HUES64 (cell line): ENCODE measurements at regions not wholly inside any gene's neighbourhood (a gene's known extent, or its start where the extent isn't known, plus 50 kb on each side); places are given as distances from the start of the nearest gene placed in this dataset.
"Not testable (repeated sequence)": the region's sequence is repeated elsewhere in the genome, so short reads cannot be mapped to it uniquely, and the experiment has no call there.

Experiments
- H3K27ac ChIP-seq: 2 replicates; pipeline ENCODE4 v1.7.0; 2013; ENCODE audit warnings: low read depth, low read length, inconsistent platforms
- H3K27me3 ChIP-seq: 2 replicates; pipeline ENCODE4 v1.6.1; 2013; ENCODE audit warnings: mild to moderate bottlenecking, low read length; ENCODE audit not compliant: insufficient read depth
- H3K36me3 ChIP-seq: 2 replicates; pipeline ENCODE4 v1.6.1; 2013; ENCODE audit warnings: mild to moderate bottlenecking, low read length; ENCODE audit not compliant: insufficient read depth
- H3K4me1 ChIP-seq: 2 replicates; pipeline ENCODE4 v1.6.1; 2013; ENCODE audit warnings: mild to moderate bottlenecking, low read length, moderate library complexity; ENCODE audit not compliant: insufficient read depth
- H3K4me3 ChIP-seq: 2 replicates; pipeline ENCODE4 v1.5.1; 2013; ENCODE audit warnings: mild to moderate bottlenecking, low read length, moderate library complexity
- H3K9ac ChIP-seq: 2 replicates; pipeline ENCODE4 v1.6.1; 2013; ENCODE audit warnings: mild to moderate bottlenecking, low read depth, low read length
- H3K9me3 ChIP-seq: 2 replicates; pipeline ENCODE4 v1.6.1; 2013; ENCODE audit warnings: low read depth, low read length; ENCODE audit not compliant: insufficient read depth
- WGBS: fragments of 150-250, 120-280 bp; methylation state at CpG from one replicate; pipeline ENCODE4 v1.1.7; 2013; ENCODE audit warnings: missing lambda C conversion rate; 5-methylcytosine and 5-hydroxymethylcytosine counted together

DNA sequence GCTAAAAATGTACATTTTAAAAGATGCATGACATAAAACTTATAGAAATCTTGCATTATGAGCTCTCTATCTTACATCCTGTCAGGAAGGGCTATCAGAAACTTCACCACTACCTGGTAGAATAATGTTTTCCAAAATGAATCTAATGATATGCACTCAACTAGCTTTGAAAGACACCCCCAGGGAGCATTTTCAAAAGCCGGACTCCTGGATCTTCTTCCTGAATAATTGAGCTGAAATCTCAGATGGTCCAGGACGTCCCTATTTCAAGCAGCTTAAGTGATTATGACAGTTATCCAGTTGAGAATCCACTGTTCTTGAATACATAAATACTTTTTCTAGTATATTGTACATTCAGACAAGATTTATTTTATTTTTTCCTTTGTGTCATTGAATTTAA, 200.6 kb upstream of the MGAT4C start:
- Histone ChIP-seq H3K27ac (no peak overlapping the region), H3K4me3 (no peak overlapping the region), H3K9me3 (no peaks in the 10 kb centered on the region), H3K9ac (no peak overlapping the region), H3K27me3 (no peaks in the 10 kb centered on the region), H3K4me1 (0 out of 2 replicates have a peak, but pooled peaks cover 6% of the 10 kb centered on the region), H3K36me3 (no peaks in the 10 kb centered on the region)
- WGBS = 91% methylated on average over 2 of the region's 2 CpGs

DNA sequence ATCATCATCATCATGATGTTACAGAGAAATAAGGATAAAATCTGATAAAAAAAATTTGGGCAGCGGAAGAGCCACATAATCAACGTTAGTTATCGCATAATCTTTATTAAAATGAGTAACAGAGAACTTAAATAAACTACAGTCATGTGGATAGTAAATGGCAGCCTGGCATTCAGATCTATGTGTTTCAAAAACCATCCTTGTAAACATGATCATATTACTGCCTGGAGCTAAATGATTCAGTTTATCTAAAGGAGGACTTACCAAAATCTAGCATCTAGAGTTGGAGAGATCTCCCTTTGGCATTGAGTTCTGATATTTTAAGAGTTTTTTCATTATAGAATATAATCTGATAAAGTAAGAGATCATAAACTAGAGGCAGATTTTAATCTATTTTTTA, 200.1 kb upstream of the MGAT4C start:
- H3K9me3 ChIP-seq = no peaks in the 10 kb centered on the region
- no peaks in the 10 kb centered on the region for H3K36me3 ChIP-seq
- WGBS = 100% methylated on average over 3 of the region's 3 CpGs
- H3K27me3 ChIP-seq = no peaks in the 10 kb centered on the region
- no peak overlapping the region for H3K4me3 ChIP-seq
- 0 out of 2 replicates have a peak, but pooled peaks cover 6% of the 10 kb centered on the region for H3K4me1 ChIP-seq
- no peak overlapping the region for H3K27ac ChIP-seq
- H3K9ac ChIP-seq = no peak overlapping the region

DNA sequence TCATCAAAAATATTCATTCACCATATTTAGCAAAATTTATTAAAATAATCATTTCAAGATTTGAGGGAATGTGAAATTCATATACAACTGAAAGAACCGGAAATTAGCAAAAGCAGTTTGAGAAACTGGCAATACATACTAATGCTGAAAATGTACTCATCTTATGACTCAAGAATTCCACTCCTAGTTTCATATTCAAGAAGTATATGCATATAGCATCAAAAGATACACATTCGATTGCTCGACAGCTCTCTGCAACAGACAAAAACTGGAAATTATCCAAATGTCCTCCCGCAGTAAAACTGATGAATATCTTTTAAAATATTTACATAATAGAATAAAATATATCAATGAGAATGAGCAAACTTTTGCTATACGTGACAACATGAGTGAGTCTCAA, 189.2 kb upstream of the MGAT4C start:
- H3K27ac ChIP-seq = no peak overlapping the region
- no peak overlapping the region for H3K9ac ChIP-seq
- H3K36me3 ChIP-seq = no peaks in the 10 kb centered on the region
- no peak overlapping the region for H3K4me3 ChIP-seq
- H3K9me3 ChIP-seq = no peaks in the 10 kb centered on the region
- H3K4me1 ChIP-seq = no peaks in the 10 kb centered on the region
- H3K27me3 ChIP-seq = no peaks in the 10 kb centered on the region
- WGBS = 96% methylated on average over 3 of the region's 5 CpGs

DNA sequence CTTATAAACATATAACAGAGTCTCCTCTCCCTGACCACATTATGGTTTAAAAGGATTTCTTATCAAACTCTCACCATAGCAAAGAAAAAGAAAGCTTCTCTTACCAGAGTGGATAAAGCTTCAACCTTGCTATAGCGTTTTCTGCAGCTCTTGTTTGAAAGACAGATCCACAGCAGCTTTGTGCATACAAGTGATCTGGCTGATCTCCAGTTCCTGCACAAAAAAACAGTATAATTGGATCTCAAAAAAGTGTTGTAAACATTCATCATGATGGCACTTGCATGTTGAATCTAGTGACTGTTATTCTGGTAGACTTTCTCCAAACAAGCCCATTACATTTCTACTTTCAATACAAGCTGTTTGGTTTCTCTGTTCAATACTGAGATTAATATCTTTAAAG, 178.9 kb upstream of the MGAT4C start:
- 0 out of 2 replicates have a peak, but pooled peaks cover 3% of the 10 kb centered on the region for H3K9me3 ChIP-seq
- no peaks in the 10 kb centered on the region for H3K27me3 ChIP-seq
- H3K9ac ChIP-seq = no peak overlapping the region
- 85% methylated on average over 1 of the region's 1 CpG for WGBS
- no peaks in the 10 kb centered on the region for H3K4me1 ChIP-seq
- no peaks in the 10 kb centered on the region for H3K36me3 ChIP-seq
- H3K27ac ChIP-seq = no peak overlapping the region
- no peak overlapping the region for H3K4me3 ChIP-seq

DNA sequence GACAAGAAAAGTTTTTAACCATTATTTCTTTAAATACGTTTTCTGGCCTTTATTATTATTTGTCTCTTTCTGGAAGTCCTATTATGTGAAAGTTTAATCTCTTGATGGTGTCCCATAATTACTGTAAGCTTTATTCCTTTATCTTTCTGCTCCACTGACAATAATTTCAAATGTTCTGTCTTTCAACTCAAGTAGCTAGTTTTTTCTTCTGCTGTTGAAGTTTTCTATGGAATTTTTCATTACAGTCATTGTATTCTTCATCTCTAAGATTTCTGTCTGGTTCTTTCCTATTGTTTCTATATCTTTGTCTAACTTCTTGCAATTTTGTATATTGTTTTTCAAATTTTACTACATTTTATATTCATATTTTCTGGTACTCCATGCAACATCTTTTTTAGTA, 173.6 kb upstream of the MGAT4C start:
- no CpG with 5 or more reads among the region's 1 CpG for WGBS
- Histone ChIP-seq H3K36me3 (no peaks in the 10 kb centered on the region), H3K9me3 (0 out of 2 replicates have a peak, but pooled peaks cover 6% of the 10 kb centered on the region), H3K4me1 (no peaks in the 10 kb centered on the region), H3K27me3 (no peaks in the 10 kb centered on the region), H3K27ac (no peak overlapping the region), H3K9ac (no peak overlapping the region), H3K4me3 (no peak overlapping the region)

DNA sequence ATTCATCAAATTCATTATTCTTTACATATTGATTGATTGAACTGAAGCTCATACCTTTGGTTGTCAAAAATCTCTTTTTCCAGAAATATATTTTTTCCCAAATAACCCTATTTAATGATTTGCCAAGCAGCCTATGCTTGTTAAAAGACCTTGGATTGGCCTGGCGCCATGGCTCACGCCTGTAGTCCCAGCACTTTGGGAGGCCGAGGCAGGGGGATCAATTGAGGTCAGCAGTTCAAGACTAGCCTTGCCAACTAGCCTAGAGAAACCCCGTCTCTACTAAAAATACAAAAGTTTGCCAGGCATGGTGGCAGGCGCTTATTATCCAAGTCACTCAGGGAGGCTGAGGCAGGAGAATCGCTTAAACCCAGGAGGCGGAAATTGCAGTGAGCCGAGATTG, 165.1 kb upstream of the MGAT4C start:
- H3K4me3 ChIP-seq = no peak overlapping the region
- H3K4me1 ChIP-seq = no peaks in the 10 kb centered on the region
- no peaks in the 10 kb centered on the region for H3K27me3 ChIP-seq
- 96% methylated on average over 8 of the region's 8 CpGs for WGBS
- H3K27ac ChIP-seq = no peak overlapping the region
- H3K9me3 ChIP-seq = no peaks in the 10 kb centered on the region
- no peaks in the 10 kb centered on the region for H3K36me3 ChIP-seq
- H3K9ac ChIP-seq = no peak overlapping the region

DNA sequence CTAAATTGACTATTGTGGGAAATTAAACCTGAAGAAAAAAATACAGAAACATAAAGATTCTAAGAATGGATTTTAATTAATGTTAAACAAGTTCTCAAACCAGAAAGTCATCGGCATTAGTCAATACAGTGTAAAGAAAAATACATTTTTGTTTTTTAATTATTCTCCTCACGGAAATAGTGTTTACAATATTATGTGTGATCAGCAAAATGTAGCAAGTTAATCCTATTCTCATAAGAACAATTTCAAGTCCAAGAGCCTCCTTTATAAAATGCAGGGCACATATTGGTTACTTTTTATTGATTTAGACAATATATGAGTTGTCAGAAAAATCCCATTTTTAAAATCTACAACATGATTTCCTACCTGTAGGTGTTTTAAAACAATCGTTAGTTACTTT, 158.0 kb upstream of the MGAT4C start:
- Histone ChIP-seq H3K36me3 (no peaks in the 10 kb centered on the region), H3K4me3 (no peak overlapping the region), H3K27ac (no peak overlapping the region), H3K9ac (no peak overlapping the region), H3K9me3 (peaks cover 18% of the 10 kb centered on the region), H3K4me1 (no peaks in the 10 kb centered on the region), H3K27me3 (no peaks in the 10 kb centered on the region)
- WGBS = no CpG with 5 or more reads among the region's 3 CpGs

DNA sequence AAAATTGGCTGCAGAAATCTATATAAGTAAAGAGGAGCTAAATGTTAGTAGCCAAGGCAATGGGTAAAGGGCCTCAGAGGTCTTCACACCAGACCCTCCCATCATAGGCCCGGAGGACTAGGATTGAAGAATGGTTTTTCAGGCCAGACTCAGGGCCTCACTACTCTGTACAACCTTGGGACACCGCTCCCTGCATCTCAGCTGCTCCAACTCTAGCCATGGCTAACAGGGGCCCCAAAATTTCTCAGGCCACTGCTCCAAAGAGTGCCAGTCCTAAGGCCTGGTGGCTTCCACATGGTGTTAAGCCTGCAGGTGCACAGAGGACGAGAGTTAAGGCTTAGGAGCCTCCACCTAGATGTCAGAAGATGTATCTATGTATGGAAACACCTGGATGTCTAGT, 155.5 kb upstream of the MGAT4C start:
- Histone ChIP-seq H3K4me1 (no peaks in the 10 kb centered on the region), H3K9ac (no peak overlapping the region), H3K27me3 (no peaks in the 10 kb centered on the region), H3K27ac (no peak overlapping the region), H3K4me3 (no peak overlapping the region), H3K36me3 (no peaks in the 10 kb centered on the region), H3K9me3 (peaks cover 18% of the 10 kb centered on the region)
- 92% methylated on average over 3 of the region's 3 CpGs for WGBS

DNA sequence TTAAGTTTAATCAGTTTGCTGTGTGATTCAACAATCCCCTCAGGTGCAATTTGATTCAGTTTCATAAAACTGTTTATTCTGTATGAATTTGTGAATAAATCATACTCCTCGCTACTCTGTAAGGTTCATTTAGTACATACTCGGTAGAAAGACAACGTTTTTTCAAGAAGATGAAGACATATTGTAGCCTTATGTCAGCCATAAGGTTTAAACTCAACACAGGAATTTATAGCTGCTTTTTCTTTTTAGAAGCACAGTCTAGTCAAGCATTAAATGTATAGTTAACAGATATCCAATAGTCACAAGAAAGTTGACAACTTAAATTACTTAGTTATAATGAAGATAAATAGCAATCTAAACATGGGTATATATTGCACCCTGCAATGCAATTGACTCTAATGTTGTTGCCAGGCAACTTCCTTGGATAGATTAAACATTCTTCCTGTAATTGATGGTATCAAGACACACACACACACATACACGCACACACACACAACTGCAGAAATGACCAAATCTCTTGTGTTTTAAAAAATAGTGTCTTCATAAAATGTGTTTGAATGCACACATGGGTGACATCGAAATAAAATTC, 151.5 kb upstream of the MGAT4C start:
- no peaks in the 10 kb centered on the region for H3K27me3 ChIP-seq
- peaks cover 18% of the 10 kb centered on the region for H3K9me3 ChIP-seq
- no peak overlapping the region for H3K4me3 ChIP-seq
- no peaks in the 10 kb centered on the region for H3K4me1 ChIP-seq
- no peak overlapping the region for H3K27ac ChIP-seq
- no peak overlapping the region for H3K9ac ChIP-seq
- 96% methylated on average over 3 of the region's 5 CpGs for WGBS
- no peaks in the 10 kb centered on the region for H3K36me3 ChIP-seq

DNA sequence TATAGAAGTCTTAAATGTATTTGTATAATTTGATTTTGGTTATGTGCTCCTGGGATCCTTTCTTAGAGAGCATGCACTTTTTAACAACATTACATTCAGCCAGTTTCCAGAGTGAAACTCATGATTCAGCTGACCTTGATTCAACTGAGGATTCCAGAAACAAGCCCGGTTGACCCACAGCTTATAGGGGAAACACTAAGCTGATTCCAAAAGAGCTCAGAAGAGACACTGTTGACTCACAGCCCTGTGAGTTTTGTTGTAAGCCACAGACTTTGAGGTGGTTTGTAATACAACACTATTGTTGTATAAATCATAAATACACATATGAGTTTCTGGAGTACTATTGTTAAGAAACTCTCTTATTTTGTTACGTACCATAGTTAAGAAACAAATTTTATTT, 133.8 kb upstream of the MGAT4C start:
- 88% methylated on average over 1 of the region's 2 CpGs for WGBS
- Histone ChIP-seq H3K9ac (no peak overlapping the region), H3K27me3 (no peaks in the 10 kb centered on the region), H3K4me1 (no peaks in the 10 kb centered on the region), H3K36me3 (no peaks in the 10 kb centered on the region), H3K4me3 (no peak overlapping the region), H3K9me3 (no peaks in the 10 kb centered on the region), H3K27ac (no peak overlapping the region)

DNA sequence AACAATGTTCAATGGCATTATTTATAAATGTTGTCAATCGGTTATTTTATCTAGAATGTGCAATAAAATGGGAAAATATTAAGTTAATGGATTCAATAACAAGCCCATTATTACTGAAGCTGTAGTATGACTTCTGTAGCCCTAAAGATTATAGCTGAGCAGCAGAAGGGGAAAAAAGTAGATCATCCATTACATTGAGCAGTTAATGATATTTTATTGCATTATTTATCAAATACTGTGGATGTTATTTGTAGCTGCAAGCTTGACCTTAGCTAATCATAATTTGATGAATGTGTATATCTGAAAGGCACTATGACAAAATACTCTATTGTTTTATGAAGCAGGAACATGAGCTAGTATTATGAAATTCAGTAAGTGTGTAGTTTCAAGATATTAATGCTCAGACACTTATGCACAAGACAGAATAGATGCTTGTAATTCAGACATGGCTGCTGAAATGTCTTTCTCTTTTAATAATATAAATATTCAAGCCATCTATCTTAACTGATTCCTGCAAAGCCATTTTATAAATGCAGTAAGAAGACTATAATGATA, 131.5 kb upstream of the MGAT4C start:
- WGBS = 100% methylated on average over 1 of the region's 1 CpG
- no peak overlapping the region for H3K9ac ChIP-seq
- no peaks in the 10 kb centered on the region for H3K4me1 ChIP-seq
- H3K27ac ChIP-seq = no peak overlapping the region
- H3K9me3 ChIP-seq = no peaks in the 10 kb centered on the region
- no peak overlapping the region for H3K4me3 ChIP-seq
- H3K36me3 ChIP-seq = no peaks in the 10 kb centered on the region
- no peaks in the 10 kb centered on the region for H3K27me3 ChIP-seq

DNA sequence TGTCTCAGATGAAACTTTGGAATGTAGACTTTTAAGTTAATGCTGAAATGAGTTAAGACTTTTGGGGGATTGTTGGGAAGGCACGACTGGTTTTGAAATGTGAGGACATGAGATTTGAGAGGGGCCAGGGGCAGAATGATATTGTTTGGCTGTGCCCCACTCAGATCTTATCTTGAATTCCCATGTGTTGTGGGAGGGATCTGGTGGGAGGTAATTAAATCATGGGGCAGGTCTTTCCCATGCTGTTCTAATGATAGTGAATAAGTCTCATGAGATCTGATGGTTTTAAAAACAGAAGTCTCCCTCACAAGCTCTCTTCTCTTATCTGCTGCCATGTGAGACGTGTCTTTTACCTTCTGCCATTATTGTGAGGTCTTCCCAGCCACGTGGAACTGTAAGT, 127.6 kb upstream of the MGAT4C start:
- not testable (repeated sequence) for H3K4me3 ChIP-seq, H3K4me1 ChIP-seq, H3K36me3 ChIP-seq, H3K27me3 ChIP-seq, H3K27ac ChIP-seq, H3K9ac ChIP-seq, H3K9me3 ChIP-seq
- 84% methylated on average over 3 of the region's 3 CpGs for WGBS
